ENCODE measurements at regions not wholly inside any gene's neighbourhood (a gene's known extent, or its start where the extent isn't known, plus 50 kb on each side); places are given as distances from the start of the nearest gene placed in this dataset.

GRCh38 chr5:106205916-106206571 lies 1464.7 kb downstream of the EFNA5 start:
- DNase-seq (ENCODE audit: low read depth), result no peak

GRCh38 chr5:106202035-106202434 lies 1468.7 kb downstream of the EFNA5 start:
- no peak for DNase-seq (ENCODE audit: low read depth)

DNA sequence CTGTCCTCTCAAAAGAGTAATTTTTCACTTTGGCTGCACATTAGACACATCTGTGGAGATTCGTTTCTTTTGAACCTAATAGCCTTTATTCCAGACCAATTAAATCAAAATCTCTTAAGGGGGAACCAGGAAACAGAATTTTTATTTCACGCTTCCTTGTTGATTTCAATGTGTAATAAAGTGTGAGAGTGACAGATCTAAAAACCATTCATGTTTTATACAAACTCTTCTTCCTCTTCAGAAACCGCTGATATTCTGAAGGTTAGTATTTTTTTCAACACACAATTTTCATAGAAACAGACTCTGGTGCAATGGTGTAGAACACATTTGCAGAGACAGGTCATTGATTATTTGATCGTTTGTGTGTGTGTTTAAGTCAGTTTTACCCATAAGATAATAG lies 1469.8 kb downstream of the EFNA5 start:
- no peak for DNase-seq (ENCODE audit: low read depth)

- DNase-seq (ENCODE audit: low read depth), result no peak
These were observed 1474.9 kb downstream of the EFNA5 start for GRCh38 chr5:106195679-106196474.

DNA sequence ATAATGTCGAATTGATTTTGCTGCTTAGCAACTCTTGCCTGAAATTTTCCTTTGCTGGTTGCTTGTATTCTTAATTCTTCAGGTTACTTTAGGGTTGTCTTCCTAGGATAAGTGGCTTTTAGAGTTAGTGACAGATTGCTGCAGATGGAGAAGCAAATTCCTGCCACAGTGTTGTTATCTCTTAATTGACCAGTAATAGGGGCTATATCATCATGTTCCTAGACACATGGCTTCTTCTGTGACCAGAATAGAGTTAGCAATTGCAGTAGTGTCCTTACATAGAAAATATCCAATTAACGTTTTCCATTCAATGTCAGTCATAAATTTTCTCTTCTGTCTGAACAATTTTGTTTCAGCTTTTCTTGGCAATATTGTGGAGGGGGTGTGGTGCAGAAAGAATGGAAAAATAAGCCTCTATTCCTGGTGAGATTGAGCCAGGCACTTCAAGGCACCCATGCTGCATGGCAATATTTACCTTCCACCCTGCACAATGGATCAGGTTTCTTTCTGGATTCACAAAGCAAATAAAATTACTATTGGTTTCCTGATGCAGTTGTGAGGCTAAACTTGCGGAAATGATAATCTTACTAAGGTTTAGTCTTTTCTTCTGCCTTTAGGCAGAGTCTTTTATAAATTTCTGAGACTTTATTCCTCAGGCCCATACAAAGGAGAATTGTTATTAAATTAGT lies 1481.5 kb downstream of the EFNA5 start:
- DNase-seq (ENCODE audit: low read depth), result no peak

DNA sequence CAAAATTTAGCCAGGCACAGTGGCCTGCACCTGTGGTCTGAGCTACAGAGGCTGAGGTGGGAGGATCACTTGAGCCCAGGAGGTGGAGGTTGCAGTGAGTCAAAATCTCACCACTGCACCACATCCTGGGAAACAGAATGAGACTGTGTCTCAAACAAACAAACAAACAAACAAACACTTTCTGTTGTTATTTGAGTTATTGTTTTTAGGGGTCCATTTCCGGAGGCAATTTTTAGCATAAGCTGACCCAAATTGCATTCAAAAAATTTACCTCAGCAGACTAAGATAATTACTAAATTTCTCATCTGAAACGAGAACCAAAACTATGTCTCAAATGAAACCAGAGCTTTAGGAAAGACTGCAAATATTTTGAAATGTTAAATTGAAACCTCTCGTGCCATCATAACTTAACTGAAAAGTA lies 1485.1 kb downstream of the EFNA5 start:
- DNase-seq (ENCODE audit: low read depth), result no peak

DNA sequence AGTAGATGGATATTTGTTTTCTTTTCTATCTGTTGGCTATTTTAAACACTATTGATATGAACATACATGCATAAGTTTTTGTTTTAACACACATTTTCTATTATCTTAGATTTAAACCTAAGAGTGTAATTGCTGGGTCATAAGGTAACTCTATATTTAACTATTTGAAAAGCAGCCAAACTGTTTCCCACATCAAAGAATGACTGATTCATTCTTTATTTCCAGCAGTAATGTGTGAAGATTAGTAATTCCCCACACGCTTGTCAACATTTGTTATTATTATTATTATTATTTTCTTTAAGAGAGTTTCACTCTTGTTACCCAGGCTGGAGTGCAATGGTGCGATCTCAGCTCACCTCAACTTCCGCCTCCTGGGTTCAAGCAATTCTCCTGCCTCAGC lies 1495.8 kb downstream of the EFNA5 start:
- no peak for DNase-seq (ENCODE audit: low read depth)

DNA sequence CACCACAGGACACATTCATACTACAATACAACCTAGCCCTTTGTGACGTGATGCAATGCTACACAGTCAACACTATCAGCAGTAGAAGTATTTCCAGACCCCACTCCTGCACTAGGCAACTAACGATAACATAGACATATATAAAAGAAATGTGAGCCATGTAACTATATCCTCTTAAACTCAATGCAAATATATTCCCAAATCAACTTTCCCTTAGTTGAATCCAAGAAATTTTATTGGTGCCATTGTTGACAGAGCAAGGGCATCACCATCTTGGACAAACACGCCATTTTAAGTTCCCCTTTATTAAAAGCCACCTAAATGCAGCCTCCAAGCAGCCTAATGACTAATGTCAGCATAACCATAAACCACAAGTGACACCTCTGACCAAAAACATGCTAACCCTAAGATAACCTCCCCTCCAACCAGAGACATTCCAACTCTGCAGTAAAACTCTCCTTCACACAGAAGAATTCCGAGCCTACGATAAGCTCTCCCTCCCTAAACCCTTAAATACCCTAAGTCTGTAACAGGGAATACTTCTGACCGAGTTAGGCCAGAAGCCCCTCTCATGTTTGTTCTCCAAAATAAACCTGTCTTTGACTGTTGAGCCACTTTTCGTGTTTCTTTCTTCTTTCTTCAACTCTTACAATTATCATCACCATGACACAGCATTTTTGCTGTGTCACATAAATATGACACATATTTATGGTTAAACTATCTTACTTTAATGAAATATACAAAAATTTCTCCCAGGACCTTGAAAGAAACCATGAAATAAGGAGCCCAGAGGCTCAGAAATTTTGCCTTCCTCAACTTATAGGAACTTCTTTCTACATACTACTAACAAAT lies 1497.8 kb downstream of the EFNA5 start:
- DNase-seq (ENCODE audit: low read depth), result no peak

DNA sequence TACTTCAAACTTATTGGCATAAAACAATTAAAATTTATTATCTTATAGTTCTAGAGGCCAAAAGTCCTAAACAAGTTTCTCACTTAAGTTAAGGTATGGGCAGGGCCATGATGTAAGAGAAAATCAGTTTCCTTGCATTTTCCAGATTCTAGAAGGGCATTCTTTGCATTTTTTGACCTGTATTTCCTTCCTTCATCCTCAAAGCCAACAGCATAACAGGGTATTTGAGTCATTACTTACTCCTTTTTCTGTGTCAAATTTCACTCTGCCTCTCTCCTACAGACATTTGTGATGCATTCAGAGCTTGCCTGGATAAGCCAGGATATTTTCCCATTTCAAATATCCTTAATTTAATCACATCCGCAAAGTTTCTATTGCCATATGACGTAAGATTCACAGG lies 1499.0 kb downstream of the EFNA5 start:
- no peak for DNase-seq (ENCODE audit: low read depth)

DNA sequence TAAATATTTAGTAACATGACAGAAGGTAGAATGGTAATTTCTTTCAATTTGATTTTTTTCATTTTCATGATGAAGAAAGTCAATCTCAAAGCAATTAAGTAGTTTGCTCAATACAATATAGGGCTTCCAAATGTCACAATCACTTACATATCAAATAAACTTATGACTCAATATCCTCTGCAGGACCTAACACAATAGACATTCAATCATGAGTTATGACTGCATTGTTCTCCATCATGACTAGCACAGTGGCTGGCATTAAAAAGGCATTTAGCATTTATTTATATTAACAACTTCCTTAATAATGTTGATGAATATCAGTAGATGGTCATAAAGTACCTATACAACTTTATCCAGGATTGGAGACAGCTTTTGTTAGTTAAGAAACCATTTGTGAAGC lies 1499.6 kb downstream of the EFNA5 start:
- no peak for DNase-seq (ENCODE audit: low read depth)

DNA sequence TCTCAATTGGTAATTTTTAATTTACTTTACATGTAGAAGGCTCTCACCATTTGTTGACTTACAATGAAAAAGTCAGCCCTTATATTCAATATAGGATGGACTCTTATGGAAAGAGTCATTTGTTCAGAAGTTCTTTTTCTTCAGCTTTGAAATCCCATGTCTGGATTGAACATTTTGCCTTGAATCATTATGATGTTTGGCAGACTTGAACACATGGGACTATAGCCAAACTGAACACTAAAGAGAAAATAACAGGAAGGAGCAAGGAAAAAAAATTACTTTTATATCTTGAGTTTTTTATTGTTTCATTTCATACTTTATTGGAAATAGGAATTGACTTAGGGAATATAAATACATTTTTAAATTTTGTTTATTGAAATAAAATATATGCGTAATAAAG lies 1503.0 kb downstream of the EFNA5 start:
- DNase-seq (ENCODE audit: low read depth), result no peak

DNA sequence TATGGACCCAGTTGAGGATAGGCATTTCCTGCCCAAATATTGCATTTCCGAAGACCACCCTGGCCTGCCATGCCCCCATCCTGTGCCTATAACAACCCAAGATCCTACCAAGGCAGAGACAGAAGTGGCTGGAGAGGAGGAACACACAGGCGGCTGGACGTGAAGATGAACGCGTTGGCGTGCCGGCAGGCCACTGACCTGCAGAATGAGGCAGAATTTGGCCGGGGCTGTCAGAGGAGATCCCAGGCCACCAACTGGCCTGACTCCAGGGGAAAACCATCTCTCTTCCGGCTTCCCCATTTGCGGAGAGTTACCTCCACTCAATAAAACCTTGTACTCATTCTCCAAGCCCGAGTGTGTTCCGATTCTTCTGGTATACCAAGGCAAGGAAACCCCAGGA lies 1507.5 kb downstream of the EFNA5 start:
- no peak for DNase-seq (ENCODE audit: low read depth)

GRCh38 chr5:106159616-106160015 lies 1511.1 kb downstream of the EFNA5 start:
- no peak for DNase-seq (ENCODE audit: low read depth)

DNA sequence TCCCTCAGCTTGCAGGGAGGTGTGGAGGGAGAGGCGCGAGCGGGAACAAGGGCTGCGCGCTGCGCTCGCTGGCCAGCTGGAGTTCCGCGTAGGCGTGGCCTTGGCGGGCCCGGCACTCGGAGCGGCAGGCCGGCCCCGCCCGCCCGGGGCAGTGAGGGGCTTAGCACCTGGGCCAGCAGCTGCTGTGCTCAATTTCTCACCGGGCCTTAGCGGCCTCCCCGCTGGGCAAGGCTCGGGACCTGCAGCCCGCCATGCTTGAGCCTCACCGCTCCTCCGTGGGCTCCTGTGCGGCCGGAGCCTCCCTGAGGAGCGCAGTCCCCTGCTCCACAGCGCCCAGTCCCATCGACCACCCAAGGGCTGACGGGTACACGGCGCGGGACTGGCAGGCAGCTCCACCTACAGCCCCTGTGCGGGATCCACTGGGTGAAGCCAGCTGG lies 1516.4 kb downstream of the EFNA5 start:
- DNase-seq (ENCODE audit: low read depth), result no peak

- no peak for DNase-seq (ENCODE audit: low read depth)
These were observed 1518.2 kb downstream of the EFNA5 start for GRCh38 chr5:106152569-106152968.

DNA sequence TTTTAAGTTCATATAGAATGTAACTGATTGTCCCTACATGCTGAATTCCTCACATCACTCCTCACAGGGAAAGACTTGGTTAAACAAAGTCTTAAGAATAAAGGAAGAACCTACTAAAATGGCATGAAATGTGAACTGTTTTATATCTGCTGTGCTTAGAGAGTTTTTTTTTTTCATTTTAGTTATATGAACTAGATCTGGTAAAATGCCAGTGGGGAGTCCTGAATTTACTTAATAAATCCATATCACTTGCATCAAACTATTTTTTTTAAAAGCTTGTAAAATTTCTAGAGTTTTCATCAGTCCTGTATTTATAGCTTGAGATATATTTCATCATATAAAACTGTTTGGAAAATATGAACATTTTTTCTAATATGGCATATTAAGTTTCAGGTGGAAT lies 1528.6 kb downstream of the EFNA5 start:
- no peak for DNase-seq (ENCODE audit: low read depth)

GRCh38 chr5:106140101-106140500 lies 1530.6 kb downstream of the EFNA5 start:
- no peak for DNase-seq (ENCODE audit: low read depth)

DNA sequence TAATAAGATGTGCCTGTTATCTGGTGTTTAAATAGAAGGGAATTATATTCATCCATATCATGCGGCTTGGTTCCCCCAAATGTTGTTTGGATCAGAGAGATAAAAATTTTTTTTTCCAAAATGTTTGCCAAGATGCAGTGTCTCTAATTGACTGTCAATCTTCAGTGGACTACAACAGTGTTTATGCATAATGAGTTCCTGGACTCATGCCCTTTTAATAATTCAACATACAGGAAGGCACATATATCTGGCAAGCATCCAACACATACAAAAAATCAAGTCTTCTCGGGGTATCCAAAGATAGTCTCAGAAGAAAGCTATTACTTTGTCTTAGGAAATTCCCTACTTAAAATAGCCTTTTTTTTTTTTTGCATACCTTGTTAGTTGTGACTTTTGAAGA lies 1534.7 kb downstream of the EFNA5 start:
- no peak for DNase-seq (ENCODE audit: low read depth)

DNA sequence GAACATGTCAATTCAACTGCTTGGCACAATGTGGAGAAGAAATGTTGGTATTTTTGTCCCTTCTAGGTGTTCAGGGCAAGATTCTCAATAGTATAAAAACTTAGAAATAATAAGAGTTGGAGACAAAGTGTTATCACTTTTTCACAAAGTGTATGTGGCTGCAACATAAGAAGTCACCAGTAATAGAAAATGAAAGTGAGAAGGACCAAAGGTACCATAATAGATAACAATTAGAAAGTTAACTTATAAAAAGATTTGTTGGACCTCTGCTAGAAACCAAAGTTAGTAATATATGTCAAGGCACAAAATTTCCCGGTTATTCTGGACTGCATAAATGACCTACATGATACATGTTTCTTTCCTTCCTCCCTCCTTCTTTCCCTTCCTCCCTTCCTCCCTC lies 1535.3 kb downstream of the EFNA5 start:
- no peak for DNase-seq (ENCODE audit: low read depth)

DNA sequence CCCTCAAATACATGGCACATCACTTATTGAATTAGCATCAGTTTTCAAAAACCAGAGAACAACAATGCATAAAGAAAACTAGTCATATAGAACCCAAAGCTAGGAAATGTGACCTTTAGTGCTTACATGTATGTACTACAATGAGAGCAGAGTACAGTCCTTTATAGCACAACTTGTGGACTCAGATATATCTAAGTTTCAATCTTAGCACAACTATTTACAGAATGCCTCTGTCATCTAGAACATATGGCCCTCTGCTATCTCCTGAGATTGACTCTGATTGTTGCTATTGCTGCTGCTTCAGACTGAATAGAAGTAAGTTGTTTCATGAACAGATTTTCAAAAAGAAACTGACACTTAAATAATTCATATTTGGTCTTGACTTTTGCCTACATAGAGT lies 1536.2 kb downstream of the EFNA5 start:
- no peak for DNase-seq (ENCODE audit: low read depth)

GRCh38 chr5:106127985-106128384 lies 1542.8 kb downstream of the EFNA5 start:
- no peak for DNase-seq (ENCODE audit: low read depth)

DNA sequence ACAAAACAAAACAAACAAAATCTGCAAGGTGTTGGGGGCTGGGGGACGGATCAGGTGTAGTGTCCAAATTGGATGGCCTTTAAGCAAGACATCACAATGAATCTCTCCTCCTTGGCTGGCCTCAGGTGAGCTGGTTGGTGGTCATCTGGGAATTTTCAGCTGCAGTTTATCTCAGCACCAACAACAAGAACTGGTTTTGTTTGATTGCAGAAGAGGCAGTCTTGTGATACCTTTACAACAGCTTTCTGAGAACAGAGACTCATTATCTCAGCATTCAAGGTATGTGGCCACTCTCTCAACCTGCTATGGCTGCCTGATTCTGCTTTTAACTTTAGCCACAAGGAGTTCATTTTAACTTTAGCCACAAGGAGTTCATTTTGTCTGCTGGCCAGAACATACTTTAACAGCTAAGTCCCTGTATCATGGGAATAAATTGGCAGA lies 1543.4 kb downstream of the EFNA5 start:
- DNase-seq (ENCODE audit: low read depth), result no peak

Data from fibroblast of gingiva (primary cell).